ENCODE measurements at regions not wholly inside any gene's neighbourhood (a gene's known extent, or its start where the extent isn't known, plus 50 kb on each side); places are given as distances from the start of the nearest gene placed in this dataset.
"Not testable (repeated sequence)": the region's sequence is repeated elsewhere in the genome, so short reads cannot be mapped to it uniquely, and the experiment has no call there.

DNA sequence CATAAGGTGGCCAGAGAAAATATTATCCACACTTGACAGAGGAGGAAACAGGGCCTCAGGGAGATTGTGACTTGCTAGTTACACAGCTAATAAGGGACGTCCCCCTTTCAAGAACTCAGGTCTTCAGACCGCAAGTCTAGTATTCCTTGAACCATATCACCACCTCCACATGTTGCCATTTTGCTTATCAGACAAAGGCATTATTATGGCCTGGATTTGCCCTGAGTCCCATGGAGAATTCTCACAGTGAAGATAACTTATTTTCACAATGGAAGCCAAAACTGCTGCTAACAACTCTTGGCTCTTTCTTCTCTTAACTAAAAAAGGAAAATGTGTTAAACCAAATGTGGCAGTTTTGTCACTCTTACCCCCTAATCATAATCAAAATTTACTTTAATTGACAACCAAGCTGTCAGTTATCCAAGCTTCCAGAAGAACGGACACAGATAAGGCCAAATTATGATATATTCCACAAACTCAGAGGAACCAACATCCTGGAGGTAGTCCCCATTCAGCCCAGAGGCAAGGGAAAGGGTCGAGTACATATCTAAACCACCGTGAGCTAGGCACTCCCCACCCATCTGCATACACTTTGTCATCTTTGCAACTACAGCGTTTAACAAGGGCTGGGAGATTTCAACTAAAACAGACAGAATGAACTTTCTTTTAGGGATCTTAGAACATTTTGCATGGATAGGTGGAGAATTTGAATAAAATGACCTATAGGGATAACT is 63.6 kb upstream of the THBS1 start:
- no peaks in the 10 kb centered on the region for H3K27me3 ChIP-seq (ENCODE audit: control insufficient read depth in 2 of 2, insufficient read depth in 2 of 2, low read length in 2 of 2)
- FAIRE-seq: no peak
- POLR2A ChIA-PET: no interaction called here
- BruUV-seq (replicated peaks): no TSS peak
- H3K4me1 ChIP-seq (ENCODE audit: control insufficient read depth, extremely low read depth, insufficient read depth, low read length): no peaks in the 10 kb centered on the region
- no peaks in the 10 kb centered on the region for H3K9me1 ChIP-seq (replicated peaks; ENCODE audit: control insufficient read depth, extremely low read depth, insufficient read depth, low read length)
- H3K36me3 ChIP-seq (ENCODE audit: control insufficient read depth in 2 of 2, extremely low read depth in 1 of 2, insufficient read depth in 2 of 2, low read length in 2 of 2): no peaks in the 10 kb centered on the region
- no peak overlapping the region for H3K9ac ChIP-seq (replicated peaks; ENCODE audit: extremely low read depth, insufficient read depth, low read length)
- H3K9me3 ChIP-seq (replicated peaks; ENCODE audit: control insufficient read depth, insufficient read depth, low read length): no peaks in the 10 kb centered on the region
- H3K27ac ChIP-seq (ENCODE audit: insufficient read depth, low read depth, low read length): no peak overlapping the region
- H3K4me2 ChIP-seq (ENCODE audit: insufficient read depth, low read length): no peak overlapping the region
- no peak overlapping the region for H2AFZ ChIP-seq (ENCODE audit: low read depth, low read length)
- no peak for DNase-seq (ENCODE audit: low read depth, low spot score)
- no peak overlapping the region for H3K4me3 ChIP-seq (replicated peaks in 1 of 3; ENCODE audit: insufficient read depth in 1 of 3, low read depth in 1 of 3, low read length in 3 of 3)
- TF ChIP-seq GATA2 (IDR thresholded peaks at IDR 0.05; ENCODE audit: insufficient read depth, insufficient read length, low read depth, low read length): no peak
- CTCF ChIA-PET: no interaction called here
- H4K20me1 ChIP-seq (replicated peaks; ENCODE audit: control insufficient read depth, extremely low read depth, insufficient read depth, low read length): no peaks in the 10 kb centered on the region
- H3K79me2 ChIP-seq (ENCODE audit: control insufficient read depth, insufficient read depth, low read length): no peaks in the 10 kb centered on the region
- dilution Hi-C loops (cut with MboI; ENCODE audit: extremely low pct_ligation_motif_present, low sequenced_read_pairs) (no loop called here), intact Hi-C loops (cut with micrococcal nuclease) (no loop called here)

DNA sequence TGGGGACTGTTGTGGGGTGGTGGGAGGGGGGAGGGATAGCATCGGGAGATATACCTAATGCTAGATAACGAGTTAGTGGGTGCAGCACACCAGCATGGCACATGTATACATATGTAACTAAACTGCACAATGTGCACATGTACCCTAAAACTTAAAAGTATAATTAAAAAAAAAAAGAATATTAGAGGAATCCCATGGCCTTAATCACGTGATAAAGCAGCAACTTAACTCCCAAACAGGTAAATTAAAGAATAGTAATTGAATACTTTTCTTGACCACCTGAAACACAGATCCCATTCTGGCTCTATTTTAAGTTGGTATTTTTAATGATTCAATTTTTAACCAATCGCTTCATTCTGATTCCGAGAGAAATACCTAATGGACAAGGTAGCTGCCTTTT is 56.9 kb upstream of the THBS1 start:
- H3K36me3 ChIP-seq (ENCODE audit: control insufficient read depth in 2 of 2, extremely low read depth in 1 of 2, insufficient read depth in 2 of 2, low read length in 2 of 2); H3K27me3 ChIP-seq (ENCODE audit: control insufficient read depth in 2 of 2, insufficient read depth in 2 of 2, low read length in 2 of 2); H3K4me1 ChIP-seq (ENCODE audit: control insufficient read depth, extremely low read depth, insufficient read depth, low read length); H2AFZ ChIP-seq (ENCODE audit: low read depth, low read length); FAIRE-seq; dilution Hi-C loops (cut with MboI; ENCODE audit: extremely low pct_ligation_motif_present, low sequenced_read_pairs); H3K4me2 ChIP-seq (ENCODE audit: insufficient read depth, low read length); H3K9me3 ChIP-seq (replicated peaks; ENCODE audit: control insufficient read depth, insufficient read depth, low read length); H3K9me1 ChIP-seq (replicated peaks; ENCODE audit: control insufficient read depth, extremely low read depth, insufficient read depth, low read length); H3K9ac ChIP-seq (replicated peaks; ENCODE audit: extremely low read depth, insufficient read depth, low read length); BruUV-seq (replicated peaks); intact Hi-C loops (cut with micrococcal nuclease); H3K4me3 ChIP-seq (replicated peaks in 1 of 3; ENCODE audit: insufficient read depth in 1 of 3, low read depth in 1 of 3, low read length in 3 of 3); H3K27ac ChIP-seq (ENCODE audit: insufficient read depth, low read depth, low read length); H4K20me1 ChIP-seq (replicated peaks; ENCODE audit: control insufficient read depth, extremely low read depth, insufficient read depth, low read length); DNase-seq (ENCODE audit: low read depth, low spot score); H3K79me2 ChIP-seq (ENCODE audit: control insufficient read depth, insufficient read depth, low read length): not testable (repeated sequence)
- POLR2A ChIA-PET: interaction anchor here (0.9 kb wide), 1 partner anchor 32 kb away, joined by 3 read pairs; no protein-coding TSS in a partner anchor
- CTCF ChIA-PET: interaction anchor here (1.1 kb wide), 1 partner anchor 25 kb away, joined by 3 read pairs; no protein-coding TSS in a partner anchor

All from endothelial cell of umbilical vein (primary cell).